Fibroblast of lung (primary cell): ENCODE measurements at regions not wholly inside any gene's neighbourhood (a gene's known extent, or its start where the extent isn't known, plus 50 kb on each side); places are given as distances from the start of the nearest gene placed in this dataset.

Source experiments
- EZH2 ChIP-seq: IDR thresholded peaks from 2 replicates; pipeline ENCODE4 v1.5.1; 2012; ENCODE audit warnings: low read length, control low read depth, mild to moderate bottlenecking; ENCODE audit errors: missing control alignments
- TF ChIP-seq, protein P1 (sequence below), 2 donors: IDR thresholded peaks in 1 of 2; conservative IDR thresholded peaks in 1 of 2; 1 replicate in 1 of 2; 2 replicates in 1 of 2; pipeline ENCODE4 v1.5.1; 2011 to 2012; ENCODE audit warnings: low read length in 2 of 2, control low read depth in 1 of 2, inconsistent platforms in 1 of 2, low read depth in 1 of 2, mild to moderate bottlenecking in 1 of 2

DNA sequence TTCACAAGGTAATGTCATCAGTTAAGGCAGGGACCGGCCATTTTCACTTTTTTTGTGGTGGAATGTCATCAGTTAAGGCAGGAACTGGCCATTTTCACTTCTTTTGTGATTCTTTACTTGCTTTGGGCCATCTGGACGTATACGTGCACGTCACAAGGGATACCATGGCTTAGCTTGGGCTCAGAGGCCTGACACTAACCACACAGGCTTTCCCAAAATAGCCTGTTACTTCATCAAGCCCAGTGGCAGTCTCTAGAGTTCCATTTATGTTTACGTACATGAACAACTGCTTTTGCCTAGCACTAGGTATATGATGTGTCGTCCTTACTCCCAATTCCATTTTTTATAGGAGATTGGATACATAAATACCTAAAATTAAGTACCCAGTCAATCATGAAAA, 237.9 kb downstream of the C7orf25 start:
- TF ChIP-seq, protein P1, sequence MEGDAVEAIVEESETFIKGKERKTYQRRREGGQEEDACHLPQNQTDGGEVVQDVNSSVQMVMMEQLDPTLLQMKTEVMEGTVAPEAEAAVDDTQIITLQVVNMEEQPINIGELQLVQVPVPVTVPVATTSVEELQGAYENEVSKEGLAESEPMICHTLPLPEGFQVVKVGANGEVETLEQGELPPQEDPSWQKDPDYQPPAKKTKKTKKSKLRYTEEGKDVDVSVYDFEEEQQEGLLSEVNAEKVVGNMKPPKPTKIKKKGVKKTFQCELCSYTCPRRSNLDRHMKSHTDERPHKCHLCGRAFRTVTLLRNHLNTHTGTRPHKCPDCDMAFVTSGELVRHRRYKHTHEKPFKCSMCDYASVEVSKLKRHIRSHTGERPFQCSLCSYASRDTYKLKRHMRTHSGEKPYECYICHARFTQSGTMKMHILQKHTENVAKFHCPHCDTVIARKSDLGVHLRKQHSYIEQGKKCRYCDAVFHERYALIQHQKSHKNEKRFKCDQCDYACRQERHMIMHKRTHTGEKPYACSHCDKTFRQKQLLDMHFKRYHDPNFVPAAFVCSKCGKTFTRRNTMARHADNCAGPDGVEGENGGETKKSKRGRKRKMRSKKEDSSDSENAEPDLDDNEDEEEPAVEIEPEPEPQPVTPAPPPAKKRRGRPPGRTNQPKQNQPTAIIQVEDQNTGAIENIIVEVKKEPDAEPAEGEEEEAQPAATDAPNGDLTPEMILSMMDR (conservative IDR thresholded peaks at IDR 0.05 in 1 of 2, IDR thresholded peaks at IDR 0.05 in 1 of 2; ENCODE audit: low read depth in 1 of 2, low read length in 2 of 2), result no peak
- TF ChIP-seq EZH2, result no peak
